Stimulated activated CD4-positive, alpha-beta T cell treated with anti-CD3 and anti-CD28 coated beads, Interleukin-1b, Interleukin-23, amount 100 ng/mL, for 4 hours (primary cell): ENCODE measurements at regions not wholly inside any gene's neighbourhood (a gene's known extent, or its start where the extent isn't known, plus 50 kb on each side); places are given as distances from the start of the nearest gene placed in this dataset.

ENCODE experiments used
- DNase-seq, 2 donors: peaks; one replicate each; pipeline ENCODE4 v3.0.0-alpha.2; 2020; ENCODE audit warnings: low read depth in 2 of 2

- no peak for DNase-seq
Observed at GRCh38 chr1:34655875-34656240, 99.0 kb upstream of the GJB5 start.

- no peak for DNase-seq
Observed at GRCh38 chr1:34656299-34656698, 98.5 kb upstream of the GJB5 start.

GRCh38 chr1:34656731-34657130, 98.1 kb upstream of the GJB5 start:
- no peak for DNase-seq

- no peak for DNase-seq
Observed at GRCh38 chr1:34657266-34657665, 97.6 kb upstream of the GJB5 start.

GRCh38 chr1:34657849-34658248, 97.0 kb upstream of the GJB5 start:
- no peak for DNase-seq

- no peak for DNase-seq
Observed at GRCh38 chr1:34663031-34663430, 91.8 kb upstream of the GJB5 start.

DNA sequence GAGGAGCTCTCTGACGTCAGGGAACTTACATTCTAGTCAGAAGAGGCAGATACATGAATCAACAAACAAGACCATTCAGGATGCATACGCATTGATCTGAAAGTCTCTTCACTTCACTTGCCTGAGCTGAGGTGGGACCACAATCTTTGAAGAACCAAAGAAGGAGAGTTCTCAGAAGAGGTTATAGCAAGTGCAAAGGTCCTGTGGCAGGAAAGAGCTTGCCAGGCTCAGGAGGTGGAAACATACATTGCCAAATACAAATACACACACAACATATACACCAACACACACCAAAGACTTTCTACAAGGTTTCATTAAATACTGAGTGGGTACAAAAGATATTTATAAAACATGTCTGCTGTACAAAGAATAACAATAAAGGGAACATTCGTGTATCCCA, 86.8 kb upstream of the GJB5 start:
- no peak for DNase-seq

DNA sequence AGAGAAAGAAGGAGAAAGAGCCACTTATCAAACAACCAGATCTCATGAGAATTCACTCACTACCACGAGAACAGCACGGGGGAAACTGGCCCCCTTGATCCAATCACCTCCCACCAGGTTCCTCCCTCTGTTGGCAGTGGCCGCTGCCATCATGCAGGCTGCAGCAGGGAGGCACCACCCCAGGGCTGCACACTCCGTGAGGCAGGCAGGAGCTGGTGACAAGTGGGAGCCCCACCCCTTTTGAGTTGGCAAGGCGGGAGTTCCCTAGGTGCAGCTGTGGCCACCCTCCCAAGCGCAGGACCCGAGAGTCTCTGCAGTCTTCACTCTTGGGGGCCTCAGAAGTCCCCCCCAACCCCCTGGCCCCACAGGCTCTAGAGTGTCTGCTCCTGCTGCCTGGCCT, 83.9 kb upstream of the GJB5 start:
- no peak for DNase-seq

DNA sequence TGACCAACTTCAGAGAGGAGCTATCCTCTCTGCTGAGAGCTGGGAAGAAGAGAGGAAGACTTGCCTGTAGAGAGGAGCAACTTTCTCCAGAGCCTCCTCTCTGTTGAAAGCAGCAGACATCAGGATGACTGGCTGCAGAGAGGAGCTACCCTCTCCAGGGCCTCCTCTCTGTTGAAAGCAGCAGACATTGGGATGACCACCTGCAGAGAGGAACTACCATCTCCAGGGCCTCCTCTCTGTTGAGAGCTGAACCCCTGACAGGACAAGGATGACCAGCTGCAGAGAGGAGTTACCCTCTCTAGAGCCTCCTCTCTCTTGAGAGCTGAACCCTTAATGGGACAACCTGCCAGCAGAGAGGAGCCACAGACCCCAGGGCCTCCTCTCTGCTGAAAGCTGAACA, 83.0 kb upstream of the GJB5 start:
- no peak for DNase-seq

GRCh38 chr1:34681480-34682451, 73.1 kb upstream of the GJB5 start:
- DNase-seq: peak; percentile 16 to 19

DNA sequence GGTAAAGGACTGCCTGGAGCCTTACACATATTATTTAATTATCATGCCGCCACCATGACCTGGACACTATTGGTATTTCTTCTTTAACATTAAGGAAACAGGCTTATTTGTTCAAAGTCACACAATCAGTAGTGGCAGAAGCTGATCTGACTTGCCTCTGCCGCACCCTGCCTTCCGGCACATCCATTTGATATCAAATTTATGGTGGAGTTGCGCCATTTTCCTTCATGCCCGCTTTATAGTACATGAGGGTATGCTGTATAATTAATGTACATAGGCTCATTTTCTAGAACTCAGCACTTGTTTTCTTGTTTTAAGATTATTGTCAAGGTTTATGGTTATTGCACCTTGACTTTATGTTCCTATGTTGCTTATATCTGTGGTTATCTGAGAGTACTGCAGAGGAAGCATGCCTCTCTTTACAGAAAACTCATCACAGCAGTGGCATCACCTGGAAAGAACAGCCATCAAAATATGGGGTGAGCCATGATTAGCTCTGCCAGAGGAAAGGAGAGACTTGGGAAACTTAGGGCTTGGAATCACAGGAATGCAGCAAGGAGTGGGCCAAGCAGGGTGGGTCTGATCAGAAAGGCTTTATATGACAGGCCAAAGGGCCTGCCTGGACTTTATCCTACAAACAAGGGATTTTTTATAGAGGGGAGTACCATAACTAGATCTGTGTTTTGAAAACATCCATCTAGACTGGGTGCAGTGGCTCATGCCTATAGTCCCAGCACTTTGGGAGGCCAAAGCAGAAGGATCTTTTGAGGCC, 72.2 kb upstream of the GJB5 start:
- no peak for DNase-seq

DNA sequence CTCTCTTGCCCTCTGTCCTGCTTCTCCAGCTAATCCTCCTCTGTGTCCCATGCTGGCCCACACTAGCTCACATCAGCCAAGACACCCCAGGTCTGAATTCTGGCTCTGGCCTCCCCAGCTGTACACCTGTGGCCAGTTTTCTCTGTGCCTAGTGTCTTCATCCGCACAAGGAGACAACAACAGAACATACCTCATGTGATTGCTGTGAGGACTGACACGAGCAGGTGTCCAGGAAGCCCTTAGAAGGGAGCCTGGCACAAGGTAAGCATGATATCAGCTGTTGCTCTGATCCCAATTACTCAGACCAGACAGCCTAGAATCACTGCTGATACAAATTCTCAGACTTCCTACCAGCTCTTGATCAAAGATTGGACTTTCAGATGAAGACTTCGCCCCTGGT, 71.2 kb upstream of the GJB5 start:
- DNase-seq: no peak

- DNase-seq: no peak
Observed at GRCh38 chr1:34684266-34684665, 70.6 kb upstream of the GJB5 start.

- DNase-seq: no peak
Observed at GRCh38 chr1:34685225-34685624, 69.6 kb upstream of the GJB5 start.

GRCh38 chr1:34686531-34686930, 68.3 kb upstream of the GJB5 start:
- DNase-seq: no peak

GRCh38 chr1:34688006-34688741, 66.7 kb upstream of the GJB5 start:
- DNase-seq: no peak

DNA sequence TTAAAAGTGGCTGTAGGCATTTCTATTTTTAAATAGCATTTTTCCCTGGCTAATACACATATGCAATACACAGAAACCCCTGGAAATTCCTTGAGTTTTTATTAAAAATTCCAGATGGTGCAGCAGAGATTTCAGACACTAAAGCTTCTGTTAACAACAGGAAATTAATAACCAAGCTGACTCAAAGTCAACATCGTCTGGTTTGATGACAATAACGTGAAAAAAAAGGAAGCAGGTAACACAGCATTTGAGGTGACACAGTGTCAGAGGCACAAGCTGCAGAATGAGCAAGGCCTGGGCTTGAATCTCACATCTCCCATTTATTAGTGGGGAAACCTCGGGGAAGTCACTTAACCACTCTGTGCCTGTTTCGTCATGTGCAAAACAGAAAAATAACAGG, 64.6 kb upstream of the GJB5 start:
- no peak for DNase-seq

GRCh38 chr1:34693081-34693480, 61.8 kb upstream of the GJB5 start:
- no peak for DNase-seq

DNA sequence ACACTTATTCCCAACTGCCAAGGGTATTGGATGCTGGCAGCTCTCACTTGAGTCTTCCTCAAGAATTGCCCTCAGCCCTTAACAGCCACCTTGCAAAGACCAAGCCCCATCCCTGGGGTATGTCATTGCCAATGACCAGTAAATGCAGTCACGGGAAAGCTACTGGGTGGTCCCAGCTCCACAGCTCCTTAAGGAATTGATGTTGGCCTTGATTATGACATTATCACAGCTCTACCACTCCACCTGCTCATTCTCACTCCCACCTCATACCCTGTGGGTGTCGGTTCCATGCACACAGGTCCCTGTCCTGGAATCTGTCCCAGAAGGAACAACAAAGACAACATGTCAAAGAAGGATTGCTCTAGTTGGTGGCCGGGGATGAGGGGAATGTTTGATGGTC, 60.5 kb upstream of the GJB5 start:
- no peak for DNase-seq

DNA sequence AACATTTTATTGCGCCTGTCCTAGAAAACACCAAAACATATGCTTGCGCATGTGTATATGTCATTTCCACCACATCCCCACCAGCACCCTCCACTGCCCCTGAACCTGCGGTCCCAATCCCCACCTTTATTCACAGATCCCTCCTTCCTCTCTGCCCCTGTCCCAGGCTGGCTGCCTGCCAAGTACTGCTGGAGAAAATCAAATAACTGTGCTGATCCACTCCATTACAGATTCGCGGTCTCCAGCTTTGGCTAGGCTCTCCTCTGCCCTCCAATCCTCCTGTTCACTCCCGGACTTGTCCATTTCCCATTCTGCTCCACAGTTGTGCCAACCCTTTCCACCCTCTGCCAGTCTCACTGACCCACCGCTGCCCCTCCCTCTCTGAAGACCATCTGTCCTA, 59.3 kb upstream of the GJB5 start:
- no peak for DNase-seq

DNA sequence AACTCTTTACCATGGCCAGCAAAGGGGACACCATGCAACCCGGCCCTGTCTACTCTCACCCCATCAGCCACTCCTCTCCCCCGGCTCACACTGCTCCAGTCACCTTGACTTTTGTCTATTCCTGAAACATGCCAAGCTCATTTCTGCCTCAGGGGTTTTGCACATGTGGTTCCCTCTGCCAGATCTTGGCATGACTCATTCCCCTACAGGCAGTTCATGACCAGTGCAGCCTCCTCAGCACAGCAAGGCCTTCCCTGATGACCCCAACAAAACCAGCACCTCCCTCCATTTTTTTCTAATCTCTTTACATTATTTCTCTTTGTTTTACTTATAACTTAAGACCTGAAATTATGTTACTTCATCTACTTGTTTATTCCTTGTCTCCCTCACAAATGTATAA, 58.6 kb upstream of the GJB5 start:
- DNase-seq: no peak

DNA sequence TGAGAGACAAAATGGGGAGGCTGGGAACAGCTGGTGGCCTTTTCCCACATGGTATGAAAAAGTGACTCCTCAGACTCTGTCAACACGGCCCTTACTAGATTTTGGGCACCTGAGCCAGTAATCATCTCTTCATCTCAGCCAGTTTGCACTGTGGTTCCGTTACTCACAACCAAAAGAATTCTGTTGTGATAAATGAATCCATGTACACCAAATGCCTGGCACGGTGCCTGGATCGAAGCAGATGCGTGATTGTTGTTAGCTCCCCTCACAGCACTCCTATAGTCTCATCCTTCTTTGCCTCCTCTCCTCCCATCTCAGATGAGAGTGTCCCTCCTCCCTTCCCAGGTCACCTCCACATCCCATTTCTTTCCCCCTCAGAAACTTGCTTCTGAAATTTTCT, 57.9 kb upstream of the GJB5 start:
- DNase-seq: no peak
